Activated CD8-positive, alpha-beta T cell treated with anti-CD3 and anti-CD28 coated beads for 36 hours (primary cell): ENCODE measurements at regions not wholly inside any gene's neighbourhood (a gene's known extent, or its start where the extent isn't known, plus 50 kb on each side); places are given as distances from the start of the nearest gene placed in this dataset.

Experiments used
- ATAC-seq: fragments of 200-7000 bp; cut with Tn5 transposase; one replicate; pipeline ENCODE4 v1.10.0; 2021; ENCODE audit warnings: mild to moderate bottlenecking, moderate library complexity
- CTCF ChIA-PET: fragments of 350-600 bp; sonication (Branson Sonifier 250); formaldehyde crosslinking; loops from one replicate; lab custom pipeline; 2021; ENCODE audit warnings: antibody characterized with exemption; lab: Charles Lee
- POLR2A ChIA-PET: fragments of 350-600 bp; sonication (Branson Sonifier 250); formaldehyde crosslinking; loops from one replicate; lab custom pipeline; 2021; ENCODE audit warnings: antibody characterized with exemption; lab: Charles Lee
- DNase-seq: peaks from one replicate; pipeline ENCODE4 v3.0.0-alpha.2; 2020
- H3K27ac Mint-ChIP-seq: one replicate; pipeline ENCODE4 v1.8.0; 2021; ENCODE audit warnings: mild to moderate bottlenecking, mixed read lengths
- H3K27me3 Mint-ChIP-seq: one replicate; pipeline ENCODE4 v1.8.0; 2021; ENCODE audit warnings: mixed read lengths
- H3K36me3 Mint-ChIP-seq: one replicate; pipeline ENCODE4 v1.8.0; 2021; ENCODE audit warnings: low read depth, mixed read lengths
- H3K4me1 Mint-ChIP-seq: one replicate; pipeline ENCODE4 v1.8.0; 2021; ENCODE audit warnings: low read depth, mixed read lengths
- H3K4me3 Mint-ChIP-seq: one replicate; pipeline ENCODE4 v1.8.0; 2021; ENCODE audit warnings: mild to moderate bottlenecking, moderate library complexity, mixed read lengths
- H3K9me3 Mint-ChIP-seq: one replicate; pipeline ENCODE4 v1.8.0; 2021; ENCODE audit warnings: mixed read lengths
- CTCF ChIP-seq: fragments of 200-600 bp; IDR thresholded peaks from one replicate; pipeline ENCODE4 v1.8.0; 2022; ENCODE audit warnings: antibody characterized with exemption, mild to moderate bottlenecking
- intact Hi-C: fragments of 100-400 bp; cut with micrococcal nuclease; formaldehyde crosslinking; loops from one replicate; pipeline ENCODE4 v1.10.0; 2022

GRCh38 chr13:80213201-80213600 lies 127.7 kb downstream of the SPRY2 start:
- no peak for TF ChIP-seq CTCF
- ChIA-PET POLR2A (interaction anchor here (0.6 kb wide), 1 partner anchor 412 kb away, joined by 4 read pairs; no protein-coding TSS in a partner anchor), CTCF (no interaction called here)
- Mint-ChIP-seq H3K27me3 (no peaks in the 10 kb centered on the region), H3K27ac (no peak overlapping the region), H3K9me3 (no peaks in the 10 kb centered on the region), H3K4me3 (no peak overlapping the region), H3K4me1 (no peaks in the 10 kb centered on the region), H3K36me3 (no peaks in the 10 kb centered on the region)
- no peak for DNase-seq
- intact Hi-C loops, result no loop called here
- ATAC-seq, result no peak

- Mint-ChIP-seq H3K4me1 (no peaks in the 10 kb centered on the region), H3K4me3 (no peak overlapping the region), H3K36me3 (no peaks in the 10 kb centered on the region), H3K27me3 (no peaks in the 10 kb centered on the region), H3K27ac (no peak overlapping the region), H3K9me3 (no peaks in the 10 kb centered on the region)
- ChIA-PET POLR2A (no interaction called here), CTCF (no interaction called here)
- DNase-seq, result no peak
- intact Hi-C loops, result no loop called here
- TF ChIP-seq CTCF, result no peak
- no peak for ATAC-seq
These were observed 129.4 kb downstream of the SPRY2 start for GRCh38 chr13:80211566-80211965.

GRCh38 chr13:80204642-80205041 lies 136.3 kb downstream of the SPRY2 start:
- intact Hi-C loops, result no loop called here
- ChIA-PET POLR2A (no interaction called here), CTCF (no interaction called here)
- H3K4me1 Mint-ChIP-seq, result no peaks in the 10 kb centered on the region
- no peaks in the 10 kb centered on the region for H3K36me3 Mint-ChIP-seq
- peaks cover 2% of the 10 kb centered on the region for H3K27me3 Mint-ChIP-seq
- no peak for DNase-seq
- no peak overlapping the region for H3K4me3 Mint-ChIP-seq
- no peak overlapping the region for H3K27ac Mint-ChIP-seq
- no peaks in the 10 kb centered on the region for H3K9me3 Mint-ChIP-seq
- ATAC-seq, result no peak
- TF ChIP-seq CTCF, result no peak

GRCh38 chr13:80203496-80203895 lies 137.4 kb downstream of the SPRY2 start:
- DNase-seq, result no peak
- H3K27me3 Mint-ChIP-seq, result peaks cover 2% of the 10 kb centered on the region
- H3K4me1 Mint-ChIP-seq, result no peaks in the 10 kb centered on the region
- H3K9me3 Mint-ChIP-seq, result no peaks in the 10 kb centered on the region
- ChIA-PET POLR2A (no interaction called here), CTCF (no interaction called here)
- H3K27ac Mint-ChIP-seq, result no peak overlapping the region
- H3K36me3 Mint-ChIP-seq, result no peaks in the 10 kb centered on the region
- TF ChIP-seq CTCF, result no peak
- no peak for ATAC-seq
- no peak overlapping the region for H3K4me3 Mint-ChIP-seq
- intact Hi-C loops, result no loop called here

- Mint-ChIP-seq H3K27ac (no peak overlapping the region), H3K27me3 (peaks cover 2% of the 10 kb centered on the region), H3K4me1 (no peaks in the 10 kb centered on the region), H3K36me3 (no peaks in the 10 kb centered on the region), H3K4me3 (no peak overlapping the region), H3K9me3 (no peaks in the 10 kb centered on the region)
- CTCF ChIA-PET, result no interaction called here
- TF ChIP-seq CTCF, result no peak
- DNase-seq (no peak), ATAC-seq (no peak)
- intact Hi-C loops, result no loop called here
- POLR2A ChIA-PET, result interaction anchor here (0.6 kb wide), 1 partner anchor 587 kb away, joined by 5 read pairs; no protein-coding TSS in a partner anchor
These were observed 139.0 kb downstream of the SPRY2 start for GRCh38 chr13:80201694-80202468.
